GM12874 (cell line): ENCODE measurements at regions not wholly inside any gene's neighbourhood (a gene's known extent, or its start where the extent isn't known, plus 50 kb on each side); places are given as distances from the start of the nearest gene placed in this dataset.

ENCODE experiments used
- TF ChIP-seq, protein P1 (sequence below): IDR thresholded peaks from 2 replicates; pipeline ENCODE4 v1.5.1; 2011; ENCODE audit warnings: low read depth, mild to moderate bottlenecking, control low read depth, low read length, moderate library complexity; ENCODE audit not compliant: insufficient read depth

DNA sequence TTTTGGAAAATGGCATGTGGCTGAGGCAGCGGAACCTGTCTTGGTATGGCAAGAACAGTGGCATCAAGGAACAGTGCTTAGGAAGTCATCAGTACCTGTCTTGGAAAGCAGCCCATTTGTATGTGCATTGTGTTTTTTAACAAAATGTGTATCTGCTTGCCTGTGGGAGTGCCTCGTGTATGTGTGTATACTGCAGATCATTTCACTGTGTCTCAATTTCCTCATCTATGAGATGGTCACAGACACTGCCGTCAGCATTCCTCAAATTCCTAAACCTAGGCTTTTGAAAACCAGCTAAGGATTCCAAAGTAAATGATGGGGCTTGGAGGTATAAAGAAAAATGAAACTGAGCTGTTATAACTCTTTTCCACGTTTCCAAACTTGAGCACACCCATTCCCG lies 441.3 kb downstream of the RND3 start:
- TF ChIP-seq, protein P1, sequence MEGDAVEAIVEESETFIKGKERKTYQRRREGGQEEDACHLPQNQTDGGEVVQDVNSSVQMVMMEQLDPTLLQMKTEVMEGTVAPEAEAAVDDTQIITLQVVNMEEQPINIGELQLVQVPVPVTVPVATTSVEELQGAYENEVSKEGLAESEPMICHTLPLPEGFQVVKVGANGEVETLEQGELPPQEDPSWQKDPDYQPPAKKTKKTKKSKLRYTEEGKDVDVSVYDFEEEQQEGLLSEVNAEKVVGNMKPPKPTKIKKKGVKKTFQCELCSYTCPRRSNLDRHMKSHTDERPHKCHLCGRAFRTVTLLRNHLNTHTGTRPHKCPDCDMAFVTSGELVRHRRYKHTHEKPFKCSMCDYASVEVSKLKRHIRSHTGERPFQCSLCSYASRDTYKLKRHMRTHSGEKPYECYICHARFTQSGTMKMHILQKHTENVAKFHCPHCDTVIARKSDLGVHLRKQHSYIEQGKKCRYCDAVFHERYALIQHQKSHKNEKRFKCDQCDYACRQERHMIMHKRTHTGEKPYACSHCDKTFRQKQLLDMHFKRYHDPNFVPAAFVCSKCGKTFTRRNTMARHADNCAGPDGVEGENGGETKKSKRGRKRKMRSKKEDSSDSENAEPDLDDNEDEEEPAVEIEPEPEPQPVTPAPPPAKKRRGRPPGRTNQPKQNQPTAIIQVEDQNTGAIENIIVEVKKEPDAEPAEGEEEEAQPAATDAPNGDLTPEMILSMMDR, result no peak

DNA sequence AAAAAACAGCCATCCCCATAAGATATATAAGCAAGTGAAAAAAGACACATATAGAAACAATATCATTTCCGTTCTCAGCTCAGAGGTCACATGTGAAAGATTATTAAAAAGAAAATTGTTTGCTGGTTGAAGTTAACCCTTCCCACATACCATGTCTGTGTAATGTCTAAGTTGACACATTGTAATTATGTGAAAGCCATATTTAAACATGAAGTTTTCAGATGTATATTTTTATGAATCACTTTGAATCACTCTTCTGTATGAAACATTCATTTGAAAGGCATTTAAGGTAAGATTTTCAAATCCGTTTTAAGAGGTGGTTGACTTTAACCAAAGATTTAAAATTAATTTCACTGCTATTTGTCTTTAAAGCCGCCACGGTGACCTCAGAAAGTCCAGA lies 441.9 kb downstream of the RND3 start:
- TF ChIP-seq, protein P1, result no peak

DNA sequence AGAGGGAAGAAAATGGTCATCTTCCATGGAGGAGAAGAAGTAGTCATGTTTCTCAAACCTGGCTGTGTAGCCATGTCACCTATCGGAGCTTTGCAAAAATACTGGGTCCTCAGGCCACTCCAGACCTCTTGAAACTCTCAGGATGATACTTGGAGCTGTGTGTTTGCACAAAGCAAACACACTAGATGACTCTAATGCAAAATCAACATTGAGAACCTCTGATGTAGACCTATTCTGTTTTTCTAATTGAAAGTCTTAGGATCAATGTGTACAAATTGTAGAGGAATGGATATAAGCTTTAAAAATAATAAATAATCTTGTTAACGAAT lies 444.3 kb downstream of the RND3 start:
- TF ChIP-seq, protein P1, result no peak

DNA sequence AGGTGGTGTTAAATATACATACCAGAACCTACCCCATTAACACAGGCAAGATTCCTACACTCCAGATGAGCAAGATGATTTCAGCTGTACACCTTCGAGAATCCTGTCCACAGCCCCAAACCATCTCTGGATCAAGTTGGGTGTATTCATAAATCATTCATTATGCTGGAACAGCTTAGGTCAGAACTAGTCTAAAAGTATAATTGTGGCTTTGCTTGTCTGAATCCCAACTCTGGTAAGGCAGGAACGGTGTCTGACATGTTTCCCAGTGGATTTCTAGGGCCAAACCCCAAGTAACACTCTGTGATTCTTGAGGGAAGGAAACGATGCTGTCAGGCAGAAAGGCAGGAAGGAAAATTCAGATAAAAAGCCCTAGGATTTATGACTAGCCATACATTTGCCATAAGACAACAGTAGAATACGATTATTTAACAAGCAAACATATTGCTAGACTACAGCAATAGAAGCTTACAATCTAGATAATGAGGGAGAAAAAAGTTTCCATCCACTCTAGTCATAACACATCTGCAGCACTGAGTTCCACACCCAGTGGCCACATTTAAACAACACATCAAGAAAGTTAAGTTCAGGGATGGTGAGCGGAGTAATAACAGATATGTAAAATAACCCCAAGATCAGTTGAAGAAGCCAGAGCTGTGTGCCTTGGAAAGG lies 444.8 kb downstream of the RND3 start:
- TF ChIP-seq, protein P1, result no peak

DNA sequence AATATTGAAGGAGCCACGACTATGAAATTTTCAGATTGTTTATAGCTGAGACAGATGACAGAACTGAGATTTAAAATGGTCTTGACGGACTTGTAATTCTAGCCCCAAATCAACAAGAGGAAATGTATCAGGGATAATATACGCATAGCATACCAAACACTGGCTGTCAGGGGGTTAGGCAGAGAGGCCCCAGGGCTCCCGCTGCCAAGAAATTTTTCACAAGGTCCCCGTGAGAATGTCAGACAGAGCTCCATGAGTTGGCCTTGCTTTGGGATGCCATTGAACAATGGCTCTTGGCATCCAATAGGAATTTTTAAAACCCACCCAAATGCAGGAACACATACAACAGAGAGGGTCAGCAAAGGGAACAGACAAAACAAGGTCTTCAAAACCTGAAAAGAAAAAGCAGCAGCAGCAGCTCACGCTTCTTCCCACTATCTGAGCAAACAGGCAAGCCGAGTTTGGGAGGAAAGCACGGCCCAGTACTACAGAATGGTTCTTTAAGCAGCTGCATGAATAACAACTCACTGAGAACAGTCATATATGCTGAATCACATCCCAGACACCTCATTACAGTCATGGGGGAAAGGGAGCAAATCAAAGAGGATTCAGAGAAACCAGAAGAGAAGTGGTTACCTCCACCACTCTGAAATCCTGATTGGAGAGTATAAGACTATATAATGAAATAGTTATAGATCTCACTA lies 445.6 kb downstream of the RND3 start:
- TF ChIP-seq, protein P1, result no peak

DNA sequence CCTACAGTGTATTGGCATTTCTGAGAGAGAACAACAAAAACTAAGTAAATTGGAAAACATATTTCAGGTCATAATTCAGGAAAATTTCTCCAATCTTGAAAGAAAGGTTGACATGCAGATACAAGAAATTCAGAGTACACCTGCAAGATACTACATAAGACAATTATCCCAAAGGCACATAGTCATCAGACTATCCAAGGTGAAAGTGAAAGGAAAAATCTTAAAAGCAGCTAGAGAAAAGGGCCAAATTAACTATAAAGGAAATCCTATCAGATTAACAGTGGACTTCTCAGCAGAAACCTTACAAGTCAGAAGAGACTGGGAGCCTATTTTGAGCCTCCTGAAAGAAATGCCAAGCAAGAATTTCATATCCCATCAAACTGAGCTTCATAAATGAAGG lies 449.0 kb upstream of the MMADHC start:
- TF ChIP-seq, protein P1, result no peak

DNA sequence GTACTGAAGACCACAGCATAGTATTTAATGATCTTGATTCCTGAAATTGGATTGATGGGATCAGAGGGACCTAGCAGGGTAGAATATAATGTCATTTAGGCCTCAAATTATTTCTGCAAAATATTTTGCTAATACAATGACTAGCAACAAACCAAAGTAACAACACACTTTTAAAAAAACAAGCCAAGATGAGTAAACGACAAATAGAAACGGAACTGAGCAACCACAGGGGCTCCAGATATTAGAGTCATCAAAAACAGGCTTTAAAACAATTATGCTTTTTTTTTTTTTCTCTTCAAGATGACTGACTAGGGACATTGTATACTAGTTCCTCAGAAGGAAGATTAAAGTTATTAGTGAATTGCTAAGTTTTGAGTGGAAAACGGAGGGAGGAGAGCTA lies 447.1 kb upstream of the MMADHC start:
- TF ChIP-seq, protein P1, result no peak
